GM21360 (cell line): ENCODE measurements at regions not wholly inside any gene's neighbourhood (a gene's known extent, or its start where the extent isn't known, plus 50 kb on each side); places are given as distances from the start of the nearest gene placed in this dataset.
"Not testable (repeated sequence)": the region's sequence is repeated elsewhere in the genome, so short reads cannot be mapped to it uniquely, and the experiment has no call there.

Experiments used
- ATAC-seq: cut with Tn5 transposase; IDR thresholded peaks from one replicate; pipeline ENCODE4 v1.9.1; 2021; ENCODE audit warnings: mild to moderate bottlenecking, moderate library complexity; ENCODE audit not compliant: unreplicated experiment

DNA sequence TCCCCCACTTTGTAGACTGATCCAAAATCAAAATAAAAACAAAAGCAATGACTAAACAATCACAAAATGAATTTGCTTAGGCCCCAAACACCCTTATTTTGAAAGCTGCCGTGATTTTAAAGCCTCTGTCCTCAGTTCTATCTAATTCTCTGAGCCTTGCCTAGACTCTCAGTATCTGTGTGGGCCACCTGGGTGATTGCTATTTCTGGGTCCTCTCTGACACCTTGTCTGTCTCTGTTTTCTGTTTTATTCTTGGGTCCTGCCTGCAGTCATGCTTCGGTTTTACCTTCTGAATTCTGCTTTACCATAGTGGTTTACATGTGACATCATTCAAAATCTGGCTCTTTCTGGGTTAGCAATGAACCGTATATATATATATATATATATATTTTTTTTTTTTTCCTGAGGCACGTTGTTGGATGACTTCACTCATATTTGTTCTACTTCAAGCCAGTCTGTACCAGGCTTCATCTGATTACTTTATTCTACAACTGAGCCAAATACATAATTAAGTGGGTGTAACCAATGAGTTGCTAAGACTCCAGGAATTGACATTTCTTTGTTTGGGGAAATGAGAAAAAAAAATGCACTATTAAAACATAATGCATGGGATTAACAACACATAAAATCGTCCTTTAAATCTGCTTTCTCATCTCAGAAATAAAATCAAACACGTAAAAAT is 710.7 kb upstream of the SLIT2 start:
- ATAC-seq = no peak

DNA sequence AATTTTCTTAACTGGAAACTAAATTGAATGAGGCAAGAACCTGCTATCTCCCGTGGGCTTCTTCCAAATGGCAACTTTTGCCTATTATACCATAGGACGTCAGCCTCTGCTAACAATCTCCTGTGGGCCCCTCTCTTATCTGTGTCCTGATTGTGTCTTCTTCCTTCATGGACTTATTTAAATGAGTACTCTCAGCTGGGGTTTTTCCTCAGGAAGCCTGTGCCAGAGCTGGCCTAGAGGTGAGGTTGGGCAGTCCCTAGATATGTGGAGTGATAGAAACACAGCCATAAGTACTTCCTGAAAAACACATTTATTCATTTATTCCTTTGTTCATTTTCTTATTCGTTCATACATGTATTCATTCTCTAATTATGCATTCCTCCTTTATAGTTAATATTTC is 712.5 kb upstream of the SLIT2 start:
- no peak for ATAC-seq

DNA sequence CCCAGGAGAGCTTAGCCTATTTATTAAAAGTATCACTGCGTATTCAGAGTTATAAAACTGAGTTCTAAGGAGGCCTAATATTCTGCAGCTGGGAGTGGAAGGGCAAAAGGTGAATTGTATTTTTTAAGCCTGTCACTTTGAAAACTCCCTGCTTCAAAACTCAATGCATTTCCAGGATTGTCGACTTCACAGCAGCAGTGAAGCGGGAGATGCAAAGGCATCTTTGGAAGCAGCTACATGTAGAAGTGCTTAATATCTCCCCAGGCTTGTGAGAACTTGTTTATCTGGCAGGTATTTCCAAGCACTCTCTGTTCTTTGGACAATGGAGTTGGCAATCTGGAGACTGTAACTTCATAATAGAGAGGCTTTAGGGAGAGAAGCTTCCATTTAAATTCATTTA is 717.5 kb upstream of the SLIT2 start:
- no peak for ATAC-seq

DNA sequence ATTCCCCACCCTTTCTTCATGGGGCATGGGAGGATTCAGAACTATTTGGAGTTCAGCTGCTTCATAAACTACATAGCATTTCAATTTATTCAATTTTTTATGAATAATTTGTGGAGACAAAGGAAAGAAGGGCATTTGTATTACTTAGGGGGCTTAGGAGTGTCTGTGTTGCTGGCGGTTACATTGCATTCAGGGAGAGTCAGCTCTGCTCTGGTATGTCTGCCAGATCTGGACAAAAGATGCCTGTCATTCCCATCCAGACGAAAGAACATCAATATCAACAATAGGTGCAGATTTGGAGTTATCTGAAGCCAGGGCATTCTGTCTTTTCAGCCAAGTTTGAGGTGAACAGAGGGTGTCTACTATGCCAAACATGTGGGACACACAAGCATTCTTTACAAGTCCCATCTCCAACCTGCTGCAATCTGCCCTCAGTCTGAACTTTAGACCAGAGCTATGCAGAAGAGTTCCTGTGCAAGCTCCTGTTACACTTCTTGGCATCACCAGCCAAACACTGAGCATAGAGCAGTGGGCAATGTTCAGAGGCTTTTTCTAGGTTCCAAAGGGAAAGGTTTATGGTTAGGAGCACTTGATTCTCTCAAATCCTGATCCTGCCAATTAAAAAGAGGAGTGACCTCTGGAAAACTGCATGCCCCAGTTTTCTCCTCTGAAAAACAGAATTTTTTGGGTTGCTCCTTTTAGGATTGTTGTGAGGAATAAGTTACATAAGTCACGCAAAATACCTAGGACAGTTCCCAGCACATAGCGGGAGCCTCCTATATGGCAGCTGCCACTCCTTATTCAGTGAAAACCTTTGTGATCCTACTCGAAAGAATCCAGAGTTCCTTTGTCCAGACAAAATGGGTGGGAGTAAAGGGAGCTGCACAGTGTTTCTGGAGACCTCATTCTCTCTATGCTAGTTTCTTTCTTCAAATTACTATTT is 719.5 kb upstream of the SLIT2 start:
- ATAC-seq = no peak

DNA sequence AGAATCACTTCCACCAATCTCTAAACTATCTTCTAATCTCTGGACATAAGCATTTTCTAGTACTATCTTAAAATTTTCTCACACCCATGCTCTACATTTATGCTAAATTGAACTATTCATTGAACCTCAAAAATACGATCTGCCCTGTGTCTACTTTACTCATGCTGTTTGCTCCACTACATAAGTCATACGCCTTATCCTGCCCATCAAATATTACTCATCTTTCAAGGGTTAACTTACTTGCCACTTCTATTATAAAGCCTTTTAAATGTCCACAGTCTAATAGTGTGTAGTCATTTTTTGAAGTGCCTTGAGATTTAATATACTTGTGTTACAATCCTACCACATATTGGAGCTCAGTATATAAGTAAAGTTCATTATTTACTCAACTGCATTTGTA is 727.7 kb upstream of the SLIT2 start:
- ATAC-seq = no peak

DNA sequence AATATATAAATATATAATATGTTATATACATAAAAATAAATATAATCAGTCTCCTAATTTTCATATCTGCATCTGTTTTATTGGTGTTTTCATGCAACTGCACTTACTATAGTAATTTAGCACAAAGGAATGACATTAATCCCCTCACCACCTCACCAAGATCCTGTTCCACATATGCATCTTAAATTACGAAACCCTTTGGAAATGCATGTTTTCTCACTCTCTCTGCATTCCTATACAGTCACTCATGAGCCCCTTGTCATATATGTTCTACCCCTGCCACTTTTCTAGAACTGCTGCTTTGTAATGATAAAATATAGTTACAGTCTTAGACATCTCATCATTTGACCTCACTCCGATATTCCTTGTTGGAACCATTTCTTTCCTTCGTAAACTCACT is 728.7 kb upstream of the SLIT2 start:
- no peak for ATAC-seq

DNA sequence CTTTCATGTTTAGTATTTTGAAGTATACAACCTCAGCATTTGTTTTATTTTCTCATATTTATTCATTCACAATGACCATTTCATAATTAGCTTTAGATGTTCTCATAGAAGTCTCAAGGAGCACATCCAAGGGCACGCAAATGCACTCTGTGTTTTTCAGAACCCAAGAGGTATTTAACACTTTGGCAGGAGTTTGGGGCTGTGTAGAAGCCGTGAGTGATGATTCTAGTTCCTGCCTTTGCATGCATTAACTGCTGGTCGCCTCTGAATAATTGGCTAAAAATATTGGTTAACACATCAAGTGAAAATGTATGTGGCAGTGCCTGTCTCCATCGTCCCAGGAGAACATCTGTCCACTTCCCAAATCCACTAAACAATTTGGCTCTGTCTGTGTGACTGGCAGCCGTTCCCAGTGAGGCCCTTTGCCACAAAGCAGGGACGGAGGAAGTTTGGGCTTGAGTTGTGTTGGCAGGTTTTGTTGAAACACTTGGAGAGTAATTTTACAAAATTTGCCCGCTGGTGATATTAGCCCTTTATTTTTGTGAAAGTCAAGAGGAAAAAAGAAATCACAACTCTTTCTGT is 730.7 kb upstream of the SLIT2 start:
- no peak for ATAC-seq

DNA sequence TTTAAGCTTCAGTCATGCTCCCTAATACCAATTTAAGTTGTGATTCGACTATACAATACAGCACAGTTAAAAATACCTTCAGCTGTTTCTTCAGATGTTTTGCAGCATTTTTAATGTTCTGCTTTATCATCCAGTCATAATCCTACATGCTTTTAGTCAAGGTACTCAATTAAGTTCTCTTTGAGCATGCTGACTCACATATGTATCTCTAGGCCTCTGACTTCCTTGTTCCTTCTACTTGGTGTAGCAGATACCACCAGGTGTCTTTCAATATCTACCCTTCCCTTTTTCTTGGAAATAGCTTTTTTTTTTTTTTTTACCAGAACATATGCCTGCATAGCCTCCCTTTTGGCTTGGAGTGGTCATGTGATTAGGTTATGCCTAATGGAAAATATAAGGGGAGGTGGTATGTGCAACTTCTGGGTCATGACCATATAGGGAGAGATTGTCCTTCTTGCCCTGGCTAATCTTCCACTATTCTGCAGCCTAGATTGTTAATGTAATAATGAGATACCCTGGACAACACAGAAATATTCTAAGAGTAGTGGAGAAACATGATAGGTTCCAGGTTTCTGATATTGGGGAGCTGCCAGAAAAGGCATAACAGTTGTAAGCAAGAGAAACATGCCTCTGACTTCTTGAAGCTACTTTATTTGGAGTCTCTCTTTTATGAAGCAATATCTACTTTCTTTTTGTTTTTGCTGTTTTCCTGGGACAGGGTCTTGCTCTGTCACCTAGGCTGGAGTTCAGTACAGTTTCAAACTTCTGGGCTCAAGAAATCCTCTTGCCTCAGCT is 737.2 kb upstream of the SLIT2 start:
- ATAC-seq = no peak

DNA sequence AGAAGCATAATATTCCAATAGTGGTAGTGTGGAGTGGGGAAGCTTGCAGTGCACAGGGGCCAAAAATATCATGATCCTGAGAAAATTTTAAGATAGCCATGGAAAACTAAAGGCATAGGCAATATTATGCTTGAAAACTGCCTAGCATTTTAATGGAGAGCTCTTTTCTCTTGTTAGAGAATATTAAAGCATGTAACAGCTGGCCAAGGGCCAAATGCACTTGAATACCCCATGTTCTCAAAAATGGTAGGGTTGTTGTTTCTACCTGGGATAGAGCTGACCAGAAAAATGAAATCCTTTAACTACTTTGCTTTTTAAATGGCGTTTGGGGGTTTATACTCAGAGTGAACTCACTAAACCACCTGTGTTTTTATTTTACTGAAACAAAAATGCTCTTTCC is 739.6 kb upstream of the SLIT2 start:
- no peak for ATAC-seq

DNA sequence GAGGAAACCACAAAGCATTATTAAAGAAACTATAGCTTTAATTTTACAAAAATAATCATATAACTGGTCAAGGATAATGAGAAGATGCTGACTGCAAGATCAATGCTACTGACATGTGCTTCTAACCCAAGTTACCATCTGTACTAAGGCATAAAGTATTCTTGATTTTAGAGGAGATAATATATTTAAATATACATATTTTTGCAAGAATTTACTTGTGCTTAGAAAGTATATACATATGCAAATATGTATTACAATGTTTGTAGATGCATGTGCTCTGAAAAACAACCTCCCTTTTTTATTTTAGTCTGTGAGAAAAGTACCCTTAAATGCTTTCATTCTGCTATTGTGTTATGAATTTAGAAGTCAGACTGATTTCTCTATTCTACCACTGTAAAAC is 740.7 kb upstream of the SLIT2 start:
- ATAC-seq = no peak

DNA sequence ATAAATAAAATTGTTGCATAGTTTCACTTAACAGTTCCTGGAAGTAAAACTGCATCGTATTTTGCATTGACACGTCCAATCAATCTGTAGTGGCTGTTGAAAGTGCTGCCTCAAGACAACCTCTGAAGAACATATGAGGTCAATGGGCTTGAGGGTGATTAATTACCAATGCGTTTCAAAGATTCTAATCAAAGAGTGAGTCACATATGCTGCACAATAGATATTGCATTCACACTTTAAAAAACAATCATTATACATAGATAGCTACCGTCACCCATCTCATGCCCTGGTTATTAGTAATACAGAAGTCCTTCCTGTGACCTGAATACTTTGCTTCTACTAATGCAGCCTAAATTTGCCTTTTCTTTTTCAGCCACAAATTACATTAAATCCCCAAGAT is 743.3 kb upstream of the SLIT2 start:
- no peak for ATAC-seq

DNA sequence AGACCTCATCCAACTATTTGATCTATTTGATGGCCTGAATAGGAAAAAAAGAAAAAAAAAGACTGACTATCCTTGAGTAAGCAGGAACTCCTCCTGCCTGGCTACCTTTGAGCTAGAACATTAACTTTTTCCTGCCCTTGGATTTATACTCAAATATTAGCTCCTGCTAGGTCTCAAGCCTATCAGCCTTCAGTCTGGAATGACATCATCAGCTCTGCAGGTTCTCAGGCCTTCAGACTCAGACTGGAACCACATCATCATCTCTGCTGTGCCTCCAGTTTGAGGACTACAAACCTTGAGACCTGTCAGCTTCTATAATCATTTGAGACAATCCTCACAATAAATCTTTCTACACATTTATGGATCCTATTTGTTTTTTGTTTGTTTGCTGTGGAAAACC is 754.0 kb upstream of the SLIT2 start:
- no peak for ATAC-seq

DNA sequence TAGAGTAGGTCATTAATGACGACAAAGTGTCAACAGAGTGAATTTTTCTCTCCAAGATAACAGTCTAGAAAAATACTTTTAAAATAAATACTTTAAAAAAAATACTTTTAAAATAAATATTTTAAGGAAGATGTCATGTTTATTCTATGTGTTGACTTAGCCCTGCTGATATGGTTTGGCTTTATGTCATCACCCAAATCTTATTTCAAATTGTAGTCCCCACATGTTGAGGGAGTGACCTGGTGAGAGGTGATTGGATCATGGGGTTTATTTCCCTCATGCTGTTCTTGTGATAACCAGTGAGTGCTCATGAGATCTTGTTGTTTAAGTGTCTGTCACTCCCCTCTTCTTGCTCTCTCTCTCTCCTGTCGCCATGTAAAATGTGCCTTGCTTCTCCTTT is 754.9 kb upstream of the SLIT2 start:
- no peak for ATAC-seq

DNA sequence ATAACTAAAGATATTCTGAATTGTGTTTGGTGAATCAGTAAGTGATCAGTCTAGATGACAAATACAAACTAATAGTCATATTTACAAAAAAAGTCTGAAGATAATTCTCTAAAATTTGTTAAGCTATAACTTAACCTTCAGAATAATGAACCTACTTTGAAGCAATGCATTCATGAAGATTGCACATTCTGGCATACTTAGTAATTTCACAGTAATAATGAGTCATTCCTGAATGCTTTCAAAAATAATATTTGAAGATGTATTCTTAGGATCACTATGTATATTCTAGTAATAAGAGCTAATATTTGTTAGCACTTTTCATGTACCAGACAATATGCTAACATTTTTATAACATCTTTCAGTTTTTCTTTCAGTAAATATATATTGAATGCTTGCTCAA is 756.7 kb upstream of the SLIT2 start:
- ATAC-seq = no peak

DNA sequence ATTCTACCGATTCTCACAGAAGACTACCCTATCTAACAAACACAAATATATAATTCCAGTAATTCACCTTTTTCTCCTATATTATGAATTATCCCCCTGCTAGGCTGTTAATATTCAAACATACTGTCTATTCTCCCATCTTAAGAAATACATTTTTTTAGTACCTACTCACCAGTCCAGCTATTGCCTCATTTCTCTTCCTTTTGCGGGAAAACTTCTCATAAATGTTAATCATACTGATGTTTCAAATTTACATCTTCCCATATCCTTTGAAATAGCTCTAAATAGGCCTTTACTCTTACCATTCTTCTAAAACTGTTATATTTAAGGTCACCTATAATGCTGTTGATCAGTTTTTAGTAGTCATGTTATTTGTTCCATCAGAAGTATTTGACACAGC is 759.1 kb upstream of the SLIT2 start:
- ATAC-seq = no peak

DNA sequence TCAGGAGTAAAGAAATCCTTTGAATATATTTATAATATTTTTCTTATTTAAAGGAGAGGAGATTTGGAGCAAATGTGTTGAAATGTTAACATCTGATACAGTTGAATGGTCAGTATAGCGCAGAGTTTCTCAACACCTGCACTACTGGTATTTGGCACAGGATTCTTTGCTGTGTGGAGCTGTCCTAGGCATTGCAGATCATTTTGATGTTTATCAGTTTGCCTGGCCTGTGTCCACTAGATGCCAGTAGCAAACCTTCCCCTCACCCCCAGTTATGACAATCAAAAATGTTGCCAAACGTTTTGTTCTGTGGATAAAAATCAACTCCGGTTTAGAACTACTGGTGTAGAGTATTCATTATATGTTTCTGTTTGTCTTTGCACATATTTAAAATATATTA is 765.3 kb upstream of the SLIT2 start:
- ATAC-seq = no peak

DNA sequence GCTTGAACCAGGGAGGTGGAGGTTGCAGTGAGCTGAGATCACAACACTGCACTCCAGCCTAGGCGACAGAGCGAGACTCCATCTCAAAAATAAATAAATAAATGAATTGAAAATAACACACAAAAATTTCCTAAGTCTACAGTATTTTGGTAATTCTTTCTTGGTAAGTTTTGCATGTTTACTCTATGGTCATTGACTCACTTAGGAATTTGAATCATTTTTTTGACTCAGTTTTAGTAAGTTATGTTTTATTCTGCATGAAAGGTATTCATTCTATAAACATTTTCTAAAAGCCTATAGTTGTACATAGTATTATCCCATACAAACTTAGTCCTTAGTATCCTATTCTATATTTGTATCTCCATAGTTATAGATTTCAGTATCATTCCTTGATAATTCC is 772.9 kb upstream of the SLIT2 start:
- ATAC-seq = no peak

DNA sequence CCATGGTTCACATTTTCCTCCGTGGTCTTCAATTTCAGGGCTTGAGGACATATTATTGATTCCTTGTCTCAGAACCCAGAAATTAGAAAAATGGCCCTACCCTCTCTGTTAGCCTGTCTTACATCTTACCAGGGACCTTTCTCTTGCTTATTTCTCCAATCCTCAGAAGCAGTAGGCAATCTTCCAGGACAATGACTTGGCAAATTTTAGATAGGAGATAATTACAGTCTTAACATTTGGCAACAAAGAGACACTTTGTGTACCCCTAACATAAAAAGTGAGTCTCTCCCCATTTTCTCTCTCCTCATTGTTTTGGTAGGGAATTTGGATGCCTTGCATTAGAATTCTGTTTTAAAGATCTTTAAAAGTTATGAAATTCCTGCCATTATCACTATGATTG is 778.1 kb upstream of the SLIT2 start:
- ATAC-seq = no peak

DNA sequence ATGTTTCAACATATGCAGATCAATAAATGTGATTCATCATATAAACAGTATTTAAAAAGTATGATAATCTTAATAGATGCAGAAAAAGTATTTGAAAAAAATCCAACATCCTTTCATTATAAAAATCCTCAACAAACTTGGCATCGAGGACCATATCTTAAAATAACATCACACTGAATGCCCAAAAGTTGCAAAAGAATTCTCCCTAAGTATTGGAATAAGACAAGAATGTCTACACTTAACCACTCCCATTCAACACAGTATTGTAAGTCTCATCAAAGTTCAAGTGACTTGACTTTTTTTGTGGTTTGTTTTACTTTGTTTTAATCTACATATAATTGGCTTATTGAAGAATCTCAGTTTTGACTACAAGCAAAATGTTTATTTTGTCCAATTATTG is 779.0 kb upstream of the SLIT2 start:
- ATAC-seq = no peak

DNA sequence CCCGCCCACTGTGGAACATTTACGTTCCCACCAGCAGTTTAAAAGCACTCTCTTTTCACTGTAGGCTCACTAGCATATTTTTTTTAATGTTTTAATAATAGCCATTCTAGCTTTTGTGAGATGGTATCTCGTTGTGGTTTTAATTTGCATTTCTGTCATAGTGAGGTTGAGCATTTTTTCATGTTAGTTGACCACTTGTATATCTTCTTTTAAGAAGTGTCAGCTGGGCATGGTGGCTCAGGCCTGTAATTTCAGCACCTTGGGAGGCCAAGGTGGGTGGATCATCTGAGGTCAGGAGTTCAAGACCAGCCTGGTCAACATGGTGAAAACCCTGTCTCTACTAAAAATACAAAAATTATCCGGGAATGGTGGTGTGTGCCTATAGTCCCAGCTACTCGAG is 781.7 kb upstream of the SLIT2 start:
- ATAC-seq = not testable (repeated sequence)

DNA sequence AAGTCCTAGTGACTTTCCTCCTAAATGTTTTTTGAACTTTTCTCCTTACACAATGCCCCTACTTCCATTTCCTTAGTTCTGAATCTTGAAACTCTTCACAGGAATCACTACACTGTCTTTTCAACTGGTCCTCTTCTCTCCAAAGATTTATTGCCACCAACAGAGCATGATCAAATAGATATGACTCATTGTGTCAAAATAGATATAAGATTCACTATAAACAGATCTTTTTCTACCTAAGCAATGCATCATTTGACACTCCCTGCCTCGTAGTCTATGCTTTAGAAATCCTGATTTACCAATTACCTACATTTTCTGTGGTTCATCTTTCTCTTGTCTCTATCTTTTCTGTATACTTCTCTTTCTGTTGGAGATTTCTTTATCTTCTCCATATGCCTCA is 789.6 kb upstream of the SLIT2 start:
- ATAC-seq = no peak
